HL-60 (cell line): ENCODE measurements at regions not wholly inside any gene's neighbourhood (a gene's known extent, or its start where the extent isn't known, plus 50 kb on each side); places are given as distances from the start of the nearest gene placed in this dataset.

ENCODE experiments used
- DNase-seq, 2 experiments: peaks; one replicate each; pipeline ENCODE4 v3.0.0-alpha.2; 2010 to 2020; ENCODE audit warnings: low read depth in 1 of 2, low spot score in 1 of 2
- H3K27ac ChIP-seq: fragments of 250-450 bp; sonication (Bioruptor Pico); replicated peaks from 2 replicates; pipeline ENCODE4 v1.5.1; 2020; ENCODE audit warnings: mild to moderate bottlenecking, moderate library complexity
- H3K27me3 ChIP-seq: fragments of 250-450 bp; sonication (Bioruptor Pico); 2 replicates; pipeline ENCODE4 v1.5.1; 2021; ENCODE audit warnings: mild to moderate bottlenecking, moderate library complexity; ENCODE audit not compliant: insufficient read depth, poor library complexity, severe bottlenecking
- H3K4me3 ChIP-seq: replicated peaks from 2 replicates; pipeline ENCODE4 v1.5.1; 2011; ENCODE audit warnings: mild to moderate bottlenecking, control low read depth, low read length; ENCODE audit not compliant: insufficient read depth
- CTCF ChIP-seq: IDR thresholded peaks from one replicate; pipeline ENCODE4 v1.5.1; 2011; ENCODE audit warnings: low read length, control low read depth, inconsistent platforms; ENCODE audit not compliant: insufficient read depth
- GABPA ChIP-seq: IDR thresholded peaks from 2 replicates; pipeline ENCODE4 v1.6.1; 2012; ENCODE audit warnings: low read depth
- POLR2AphosphoS5 ChIP-seq: IDR thresholded peaks from 2 replicates; pipeline ENCODE4 v1.6.1; 2012; ENCODE audit warnings: low read depth
- REST ChIP-seq: IDR thresholded peaks from 2 replicates; pipeline ENCODE4 v1.6.1; 2012; ENCODE audit warnings: low read depth; ENCODE audit not compliant: insufficient replicate concordance
- SPI1 ChIP-seq: IDR thresholded peaks from 2 replicates; pipeline ENCODE4 v1.6.1; 2012; ENCODE audit warnings: low read depth, mild to moderate bottlenecking, borderline replicate concordance

- no peak for DNase-seq
- no peak overlapping the region for H3K4me3 ChIP-seq
- H3K27ac ChIP-seq: no peak overlapping the region
- TF ChIP-seq GABPA (no peak), REST (no peak), CTCF (no peak), POLR2AphosphoS5 (no peak), SPI1 (no peak)
- no peaks in the 10 kb centered on the region for H3K27me3 ChIP-seq
Measured at GRCh38 chr2:183946193-183946592, 652.1 kb upstream of the ZNF804A start.

- no peak for DNase-seq
- TF ChIP-seq CTCF (no peak), SPI1 (no peak), REST (no peak), GABPA (no peak), POLR2AphosphoS5 (no peak)
- Histone ChIP-seq H3K27ac (no peak overlapping the region), H3K4me3 (no peak overlapping the region), H3K27me3 (no peaks in the 10 kb centered on the region)
Measured at GRCh38 chr2:183948861-183949260, 649.5 kb upstream of the ZNF804A start.

- no peaks in the 10 kb centered on the region for H3K27me3 ChIP-seq
- no peak overlapping the region for H3K27ac ChIP-seq
- no peak for DNase-seq
- no peak overlapping the region for H3K4me3 ChIP-seq
- TF ChIP-seq CTCF (no peak), POLR2AphosphoS5 (no peak), GABPA (no peak), SPI1 (no peak)
Measured at GRCh38 chr2:183950673-183951072, 647.7 kb upstream of the ZNF804A start.

- TF ChIP-seq CTCF: no peak
- TF ChIP-seq GABPA: no peak
- DNase-seq: no peak
- Histone ChIP-seq H3K27ac (no peak overlapping the region), H3K4me3 (no peak overlapping the region), H3K27me3 (no peaks in the 10 kb centered on the region)
Measured at GRCh38 chr2:183951630-183952029, 646.7 kb upstream of the ZNF804A start.
